Lung (tissue), 11 donors: ENCODE measurements at regions not wholly inside any gene's neighbourhood (a gene's known extent, or its start where the extent isn't known, plus 50 kb on each side); places are given as distances from the start of the nearest gene placed in this dataset.
A peak's percentile ranks its signal among the peaks of the same experiment; 100 is the strongest.
"Not testable (repeated sequence)": the region's sequence is repeated elsewhere in the genome, so short reads cannot be mapped to it uniquely, and the experiment has no call there.

Source experiments
- ATAC-seq: fragments of 200-7000 bp; cut with Tn5 transposase; one replicate; pipeline ENCODE4 v1.9.1; 2020; ENCODE audit warnings: moderate number of reproducible peaks; ENCODE audit not compliant: insufficient read depth, low FRiP score
- DNase-seq, 3 donors: peaks; one replicate each; pipeline ENCODE4 v3.0.0-alpha.2; 2013 to 2017
- H3K27ac ChIP-seq, 2 donors: one replicate each; pipeline ENCODE4 v1.5.1; 2013; ENCODE audit warnings: mild to moderate bottlenecking in 2 of 2, moderate library complexity in 2 of 2, control low read depth in 1 of 2, inconsistent platforms in 1 of 2, low read depth in 1 of 2, low read length in 1 of 2
- H3K27me3 ChIP-seq, 3 donors: one replicate each; pipeline ENCODE4 v1.5.1; 2013; ENCODE audit warnings: low read length in 2 of 3; ENCODE audit not compliant: control insufficient read depth in 3 of 3, insufficient read depth in 3 of 3
- H3K36me3 ChIP-seq, 4 donors: one replicate each; pipeline ENCODE4 v1.5.1; 2013; ENCODE audit warnings: low read length in 4 of 4, mild to moderate bottlenecking in 1 of 4, moderate library complexity in 1 of 4; ENCODE audit not compliant: control insufficient read depth in 4 of 4, insufficient read depth in 4 of 4
- H3K4me1 ChIP-seq, 5 donors: one replicate each; pipeline ENCODE4 v1.5.1; 2013; ENCODE audit warnings: low read length in 5 of 5, mild to moderate bottlenecking in 2 of 5, moderate library complexity in 1 of 5; ENCODE audit not compliant: control insufficient read depth in 5 of 5, insufficient read depth in 5 of 5
- H3K4me3 ChIP-seq: one replicate; pipeline ENCODE4 v1.5.1; 2013; ENCODE audit warnings: mild to moderate bottlenecking, control low read depth, moderate library complexity
- H3K9ac ChIP-seq, 2 donors: one replicate each; pipeline ENCODE4 v1.5.1; 2013; ENCODE audit warnings: low read length in 2 of 2, control low read depth in 1 of 2; ENCODE audit not compliant: insufficient read depth in 1 of 2
- H3K9me3 ChIP-seq, 4 donors: one replicate each; pipeline ENCODE4 v1.5.1; 2013; ENCODE audit warnings: low read length in 3 of 4, mild to moderate bottlenecking in 1 of 4, moderate library complexity in 1 of 4; ENCODE audit not compliant: control insufficient read depth in 4 of 4, insufficient read depth in 3 of 4
- WGBS, 2 donors: extraction: QIAGEN DNeasy Blood & Tissue Kit; methylation state at CpG; one replicate each; pipeline ENCODE4 v1.1.7; 2013; 5-methylcytosine and 5-hydroxymethylcytosine counted together
- TF ChIP-seq, protein P1 (sequence below): IDR thresholded peaks from 2 replicates; pipeline ENCODE4 v1.5.1; 2012; ENCODE audit warnings: mild to moderate bottlenecking; ENCODE audit errors: control extremely low read depth, extremely low read depth
- donor health status: control.
- donor health status: control.
- donor health status: Bipolar disorder and iron deficiency.
- donor health status: healthy.
- donor health status: DM: yes; HTN: yes; CAD: no.

DNA sequence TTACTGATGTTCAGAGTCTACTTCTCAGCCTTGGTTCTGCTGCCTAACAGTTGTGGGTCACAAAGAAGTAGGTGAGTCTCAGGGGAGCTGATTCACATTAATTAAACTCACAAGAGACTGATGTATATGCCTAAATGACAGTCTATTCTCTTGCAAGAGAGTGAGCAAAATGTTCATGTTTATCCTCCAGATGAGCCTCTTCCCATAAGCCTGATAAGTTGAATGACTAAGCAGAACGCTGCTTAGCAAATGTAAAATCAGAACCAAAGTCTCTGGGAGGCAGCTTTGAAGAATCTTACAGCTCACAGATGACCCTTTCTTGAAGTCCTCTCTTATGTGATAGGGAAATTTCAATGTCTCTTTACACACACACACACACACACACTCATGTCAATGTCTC, 1092.2 kb downstream of the TYW1 start:
- Histone ChIP-seq H3K9me3 (peaks cover 0 to 6% (median 2%) of the 10 kb centered on the region in 4 donors), H3K27me3 (no peaks in the 10 kb centered on the region), H3K36me3 (no peaks in the 10 kb centered on the region), H3K4me1 (no peaks in the 10 kb centered on the region), H3K27ac (no peak overlapping the region), H3K4me3 (no peak overlapping the region), H3K9ac (no peak overlapping the region)
- WGBS, 2 donors: 89 to 90% methylated on average over 1 of the region's 1 CpG
- DNase-seq (no peak), ATAC-seq (no peak)
- TF ChIP-seq, protein P1, sequence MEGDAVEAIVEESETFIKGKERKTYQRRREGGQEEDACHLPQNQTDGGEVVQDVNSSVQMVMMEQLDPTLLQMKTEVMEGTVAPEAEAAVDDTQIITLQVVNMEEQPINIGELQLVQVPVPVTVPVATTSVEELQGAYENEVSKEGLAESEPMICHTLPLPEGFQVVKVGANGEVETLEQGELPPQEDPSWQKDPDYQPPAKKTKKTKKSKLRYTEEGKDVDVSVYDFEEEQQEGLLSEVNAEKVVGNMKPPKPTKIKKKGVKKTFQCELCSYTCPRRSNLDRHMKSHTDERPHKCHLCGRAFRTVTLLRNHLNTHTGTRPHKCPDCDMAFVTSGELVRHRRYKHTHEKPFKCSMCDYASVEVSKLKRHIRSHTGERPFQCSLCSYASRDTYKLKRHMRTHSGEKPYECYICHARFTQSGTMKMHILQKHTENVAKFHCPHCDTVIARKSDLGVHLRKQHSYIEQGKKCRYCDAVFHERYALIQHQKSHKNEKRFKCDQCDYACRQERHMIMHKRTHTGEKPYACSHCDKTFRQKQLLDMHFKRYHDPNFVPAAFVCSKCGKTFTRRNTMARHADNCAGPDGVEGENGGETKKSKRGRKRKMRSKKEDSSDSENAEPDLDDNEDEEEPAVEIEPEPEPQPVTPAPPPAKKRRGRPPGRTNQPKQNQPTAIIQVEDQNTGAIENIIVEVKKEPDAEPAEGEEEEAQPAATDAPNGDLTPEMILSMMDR: no peak

DNA sequence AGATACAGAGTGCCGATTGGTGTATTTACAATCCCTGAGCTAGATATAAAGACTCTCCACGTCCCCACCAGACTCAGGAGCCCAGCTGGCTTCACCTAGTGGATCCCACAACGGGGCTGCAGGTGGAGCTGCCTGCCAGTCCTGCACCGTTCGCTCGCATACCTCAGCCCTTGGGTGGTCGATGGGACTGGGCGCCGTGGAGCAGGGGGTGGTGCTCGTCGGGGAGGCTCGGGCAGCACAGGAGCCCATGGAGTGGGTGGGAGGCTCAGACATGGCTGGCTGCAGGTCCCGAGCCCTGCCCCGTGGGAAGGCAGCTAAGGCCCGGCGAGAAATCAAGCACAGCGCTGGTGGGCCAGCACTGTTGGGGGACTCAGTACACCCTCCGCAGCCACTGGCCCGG, 1093.6 kb downstream of the TYW1 start:
- not testable (repeated sequence) for H3K9ac ChIP-seq, H3K4me3 ChIP-seq, H3K9me3 ChIP-seq, ATAC-seq, H3K4me1 ChIP-seq, H3K36me3 ChIP-seq, H3K27me3 ChIP-seq, DNase-seq, H3K27ac ChIP-seq
- 92 to 93% methylated on average over 13 to 18 of the region's 19 CpGs for WGBS, 2 donors

DNA sequence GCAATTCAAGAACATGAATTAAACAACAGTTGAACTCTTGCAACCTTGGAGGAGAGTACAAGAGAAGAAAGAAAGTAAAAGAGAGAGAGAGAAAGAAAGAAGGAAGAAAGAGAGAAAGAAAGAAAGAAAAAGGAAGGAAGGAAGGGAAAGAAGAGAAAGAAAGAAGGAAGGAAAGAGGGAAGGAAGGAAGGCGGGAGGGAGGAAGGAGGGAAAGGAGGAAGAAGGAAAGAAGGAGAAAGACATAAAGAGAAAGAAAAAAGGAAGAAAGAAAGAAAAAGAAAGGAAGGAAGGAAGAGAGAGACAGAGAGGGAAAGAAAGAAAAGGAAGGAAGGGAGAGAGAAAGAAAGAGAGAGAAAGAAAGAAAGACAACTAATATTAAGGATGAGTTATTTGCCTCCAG, 1106.7 kb downstream of the TYW1 start:
- WGBS, 2 donors: 93 to 94% methylated on average over 1 of the region's 1 CpG
- no peaks in the 10 kb centered on the region for H3K9me3 ChIP-seq
- TF ChIP-seq, protein P1: no peak
- H3K4me1 ChIP-seq: no peaks in the 10 kb centered on the region
- H3K27ac ChIP-seq: no peak overlapping the region
- H3K4me3 ChIP-seq: no peak overlapping the region
- ATAC-seq (no peak), DNase-seq (no peak)
- no peaks in the 10 kb centered on the region for H3K27me3 ChIP-seq
- H3K9ac ChIP-seq: no peak overlapping the region
- H3K36me3 ChIP-seq: no peaks in the 10 kb centered on the region

DNA sequence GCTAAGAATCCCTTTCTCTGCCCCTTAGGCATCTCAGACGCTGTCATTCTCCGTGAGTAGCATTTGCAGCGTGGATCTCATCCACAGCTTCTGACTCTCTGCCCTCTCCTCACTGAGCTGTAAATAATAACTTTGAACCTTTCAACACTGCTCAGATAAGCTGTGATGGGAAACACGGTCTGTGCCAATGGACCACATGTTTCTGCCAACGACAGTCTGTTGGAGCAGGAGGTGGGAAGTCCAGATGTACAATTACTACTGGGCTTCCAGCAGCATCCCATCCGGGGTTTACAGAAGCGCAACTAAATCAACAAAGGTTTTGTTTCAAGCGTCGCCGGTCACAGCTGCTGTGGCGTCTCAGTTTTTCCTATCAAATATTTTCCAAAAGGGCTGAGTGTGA, 1110.6 kb downstream of the TYW1 start:
- DNase-seq (peak in 1 of 3 donors; percentile 16), ATAC-seq (no peak)
- Histone ChIP-seq H3K4me3 (no peak overlapping the region), H3K9ac (no peak overlapping the region), H3K27me3 (no peaks in the 10 kb centered on the region), H3K9me3 (no peaks in the 10 kb centered on the region), H3K36me3 (no peaks in the 10 kb centered on the region), H3K4me1 (no peaks in the 10 kb centered on the region), H3K27ac (no peak overlapping the region)
- WGBS, 2 donors: 57 to 83% methylated on average over 11 of the region's 11 CpGs
- TF ChIP-seq, protein P1: no peak
